ENCODE measurements at regions not wholly inside any gene's neighbourhood (a gene's known extent, or its start where the extent isn't known, plus 50 kb on each side); places are given as distances from the start of the nearest gene placed in this dataset.

DNA sequence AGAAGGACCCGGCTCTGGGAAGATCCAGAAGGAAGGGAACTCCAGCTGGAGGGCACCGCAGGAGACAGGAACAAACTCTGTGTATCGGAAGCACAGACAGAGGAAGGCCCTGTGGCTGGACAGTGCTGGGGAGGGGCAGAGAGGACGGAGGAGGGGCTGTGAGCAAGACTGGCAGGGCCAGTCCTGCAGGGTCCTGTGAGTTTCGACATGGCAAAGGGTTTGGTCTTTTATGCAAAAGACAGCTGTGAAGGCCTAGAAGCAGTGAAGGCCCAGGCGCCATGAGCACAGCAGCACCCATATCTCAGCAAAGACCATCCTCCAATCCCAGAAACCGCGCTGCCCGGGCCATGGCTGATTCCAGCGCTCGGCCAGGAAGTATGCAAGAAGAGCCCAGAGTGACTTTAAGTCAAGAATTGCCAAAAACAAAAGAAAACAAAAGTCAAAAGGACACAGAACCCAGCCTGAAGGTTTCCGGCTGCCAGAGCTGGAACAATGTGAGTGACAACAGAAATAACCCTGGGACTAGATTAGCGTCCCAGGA, 126.5 kb downstream of the NCOR2 start:
- Histone ChIP-seq H3K4me3 (replicated peaks in 1 of 4; ENCODE audit: control extremely low read depth in 1 of 4, insufficient read depth in 1 of 4, low read depth in 3 of 4, low read length in 4 of 4) (peak overlapping the region in 1 of 4 experiments; percentile 12), H3K79me2 (ENCODE audit: control insufficient read depth, insufficient read depth, low read length) (no peaks in the 10 kb centered on the region), H3K4me1 (ENCODE audit: control insufficient read depth, extremely low read depth, insufficient read depth, low read length) (peaks cover 12% of the 10 kb centered on the region), H2AFZ (ENCODE audit: low read length) (no peak overlapping the region), H3K27ac (ENCODE audit: insufficient read depth, low read length) (peak overlapping the region; percentile 93), H3K27me3 (ENCODE audit: control insufficient read depth, insufficient read depth, low read length) (no peaks in the 10 kb centered on the region), H3K36me3 (ENCODE audit: control insufficient read depth, insufficient read depth, low read length) (peaks cover 3% of the 10 kb centered on the region), H3K9me3 (ENCODE audit: control insufficient read depth, insufficient read depth, low read depth, low read length) (no peaks in the 10 kb centered on the region), H4K20me1 (ENCODE audit: control insufficient read depth, extremely low read depth, insufficient read depth, low read length) (no peaks in the 10 kb centered on the region), H3K9ac (ENCODE audit: insufficient read depth, low read length) (peak overlapping the region; percentile 34), H3K4me2 (ENCODE audit: extremely low read depth, insufficient read depth, low read length) (peak overlapping the region; percentile 69)
- TF ChIP-seq CTCF (conservative IDR thresholded peaks at IDR 0.05 in 1 of 2, IDR thresholded peaks at IDR 0.05 in 1 of 2; ENCODE audit: low read depth in 1 of 2, low read length in 2 of 2) (no peak), EZH2 (IDR thresholded peaks at IDR 0.05; ENCODE audit: low read length, missing control alignments) (no peak)
- peak in 1 of 2 donors; percentile 49 for DNase-seq (ENCODE audit: low read depth in 2 of 2)

GRCh38 chr12:124440031-124440626, 127.3 kb downstream of the NCOR2 start:
- Histone ChIP-seq H3K27me3 (ENCODE audit: control insufficient read depth, insufficient read depth, low read length) (no peaks in the 10 kb centered on the region), H3K36me3 (ENCODE audit: control insufficient read depth, insufficient read depth, low read length) (peaks cover 3% of the 10 kb centered on the region), H3K79me2 (ENCODE audit: control insufficient read depth, insufficient read depth, low read length) (no peaks in the 10 kb centered on the region), H3K27ac (ENCODE audit: insufficient read depth, low read length) (peak overlapping the region; percentile 93), H2AFZ (ENCODE audit: low read length) (no peak overlapping the region), H3K9me3 (ENCODE audit: control insufficient read depth, insufficient read depth, low read depth, low read length) (no peaks in the 10 kb centered on the region), H3K4me2 (ENCODE audit: extremely low read depth, insufficient read depth, low read length) (no peak overlapping the region), H4K20me1 (ENCODE audit: control insufficient read depth, extremely low read depth, insufficient read depth, low read length) (no peaks in the 10 kb centered on the region), H3K4me1 (ENCODE audit: control insufficient read depth, extremely low read depth, insufficient read depth, low read length) (peaks cover 12% of the 10 kb centered on the region), H3K4me3 (replicated peaks in 1 of 4; ENCODE audit: control extremely low read depth in 1 of 4, insufficient read depth in 1 of 4, low read depth in 3 of 4, low read length in 4 of 4) (no peak overlapping the region), H3K9ac (ENCODE audit: insufficient read depth, low read length) (no peak overlapping the region)
- TF ChIP-seq EZH2 (IDR thresholded peaks at IDR 0.05; ENCODE audit: low read length, missing control alignments) (no peak), CTCF (conservative IDR thresholded peaks at IDR 0.05 in 1 of 2, IDR thresholded peaks at IDR 0.05 in 1 of 2; ENCODE audit: low read depth in 1 of 2, low read length in 2 of 2) (no peak)
- DNase-seq (ENCODE audit: low read depth in 2 of 2) = no peak

DNA sequence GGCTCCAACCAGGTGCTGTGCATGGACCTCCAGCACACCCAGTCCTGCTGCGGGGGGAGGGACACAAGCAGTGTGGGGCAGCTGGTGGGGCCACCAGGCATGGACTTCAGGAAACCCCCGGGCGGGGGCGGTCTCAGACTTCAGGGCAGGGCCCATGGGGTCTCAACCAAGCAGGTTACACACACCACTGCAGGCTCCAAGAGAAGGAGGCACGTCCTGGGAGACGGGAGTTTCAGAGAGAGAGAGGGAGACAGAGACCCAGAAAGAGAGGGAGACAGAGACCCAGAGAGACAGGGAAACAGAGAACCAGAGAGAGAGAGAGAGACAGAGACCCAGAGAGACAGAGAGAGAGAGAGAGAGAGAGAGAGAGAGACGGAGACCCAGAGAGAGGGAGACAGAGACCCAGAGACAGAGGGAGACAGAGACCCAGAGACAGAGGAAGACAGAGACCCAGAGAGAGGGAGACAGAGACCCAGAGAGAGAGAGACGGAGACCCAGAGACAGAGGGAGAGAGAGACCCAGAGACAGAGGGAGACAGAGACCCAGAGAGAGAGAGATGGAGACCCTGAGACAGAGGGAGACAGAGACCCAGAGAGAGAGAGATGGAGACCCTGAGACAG, 128.9 kb downstream of the NCOR2 start:
- no peak overlapping the region for H3K27ac ChIP-seq (ENCODE audit: insufficient read depth, low read length)
- H3K9ac ChIP-seq (ENCODE audit: insufficient read depth, low read length) = no peak overlapping the region
- H3K4me3 ChIP-seq (replicated peaks in 1 of 4; ENCODE audit: control extremely low read depth in 1 of 4, insufficient read depth in 1 of 4, low read depth in 3 of 4, low read length in 4 of 4) = no peak overlapping the region

More for the DNA sequence above, 128.9 kb downstream of the NCOR2 start:
- TF ChIP-seq CTCF (conservative IDR thresholded peaks at IDR 0.05 in 1 of 2, IDR thresholded peaks at IDR 0.05 in 1 of 2; ENCODE audit: low read depth in 1 of 2, low read length in 2 of 2) (no peak), EZH2 (IDR thresholded peaks at IDR 0.05; ENCODE audit: low read length, missing control alignments) (no peak)
- Histone ChIP-seq H3K79me2 (ENCODE audit: control insufficient read depth, insufficient read depth, low read length) (no peaks in the 10 kb centered on the region), H2AFZ (ENCODE audit: low read length) (no peak overlapping the region), H3K36me3 (ENCODE audit: control insufficient read depth, insufficient read depth, low read length) (peaks cover 3% of the 10 kb centered on the region), H3K9me3 (ENCODE audit: control insufficient read depth, insufficient read depth, low read depth, low read length) (no peaks in the 10 kb centered on the region), H3K4me2 (ENCODE audit: extremely low read depth, insufficient read depth, low read length) (no peak overlapping the region), H4K20me1 (ENCODE audit: control insufficient read depth, extremely low read depth, insufficient read depth, low read length) (no peaks in the 10 kb centered on the region), H3K27me3 (ENCODE audit: control insufficient read depth, insufficient read depth, low read length) (no peaks in the 10 kb centered on the region), H3K4me1 (ENCODE audit: control insufficient read depth, extremely low read depth, insufficient read depth, low read length) (peaks cover 9% of the 10 kb centered on the region)
- no peak for DNase-seq (ENCODE audit: low read depth in 2 of 2)

Data from fibroblast of lung (primary cell).